SU-DHL-6 (cell line): ENCODE measurements at regions not wholly inside any gene's neighbourhood (a gene's known extent, or its start where the extent isn't known, plus 50 kb on each side); places are given as distances from the start of the nearest gene placed in this dataset.

Source experiments
- H2AFZ ChIP-seq: fragments of 200-600 bp; sonication (generic); 2 replicates; pipeline ENCODE4 v1.6.1; 2014; ENCODE audit warnings: low read depth, mild to moderate bottlenecking, moderate library complexity, mixed read lengths, antibody characterized with exemption, low read length; ENCODE audit not compliant: severe bottlenecking
- H3F3A ChIP-seq: fragments of 200-600 bp; shearing (Covaris generic); 2 replicates; pipeline ENCODE4 v1.6.0; 2016; ENCODE audit warnings: antibody characterized with exemption, mild to moderate bottlenecking; ENCODE audit not compliant: insufficient read depth
- H3K27ac ChIP-seq: fragments of 200-600 bp; sonication (generic); 2 replicates; pipeline ENCODE4 v1.5.1; 2016; ENCODE audit warnings: low read depth, mild to moderate bottlenecking, low read length, moderate library complexity, mixed read lengths
- H3K27me3 ChIP-seq: fragments of 200-600 bp; sonication (generic), shearing (Covaris generic); 2 replicates; pipeline ENCODE4 v1.6.0; 2014; ENCODE audit warnings: mild to moderate bottlenecking, low read length
- H3K36me3 ChIP-seq: fragments of 200-600 bp; sonication (generic); 2 replicates; pipeline ENCODE4 v1.6.1; 2014; ENCODE audit warnings: mild to moderate bottlenecking, low read length, mixed read lengths
- H3K4me2 ChIP-seq: fragments of 300-600, 200-600 bp; shearing (Covaris generic), sonication (generic); 2 replicates; pipeline ENCODE4 v1.6.0; 2014; ENCODE audit warnings: low read length, low read depth, mild to moderate bottlenecking; ENCODE audit not compliant: poor library complexity, severe bottlenecking
- H3K4me3 ChIP-seq: fragments of 200-600 bp; sonication (generic); 2 replicates; pipeline ENCODE4 v1.5.1; 2014; ENCODE audit warnings: antibody characterized with exemption, low read length, mild to moderate bottlenecking, mixed read lengths; ENCODE audit not compliant: insufficient read depth, poor library complexity, severe bottlenecking
- H3K79me2 ChIP-seq: fragments of 200-600 bp; sonication (generic); 2 replicates; pipeline ENCODE4 v1.6.1; 2014; ENCODE audit warnings: mild to moderate bottlenecking, low read length, moderate library complexity; ENCODE audit not compliant: insufficient read depth
- H3K9ac ChIP-seq: fragments of 200-600 bp; sonication (generic); 2 replicates; pipeline ENCODE4 v1.7.0; 2014; ENCODE audit warnings: mild to moderate bottlenecking, low read length
- H3K9me2 ChIP-seq: fragments of 200-600 bp; sonication (generic); replicated peaks from 2 replicates; pipeline ENCODE4 v1.6.1; 2014; ENCODE audit warnings: low read length; ENCODE audit not compliant: insufficient read depth
- H3K9me3 ChIP-seq: fragments of 200-600 bp; sonication (generic); 2 replicates; pipeline ENCODE4 v1.6.1; 2014; ENCODE audit warnings: low read length, mixed read lengths; ENCODE audit not compliant: insufficient read depth
- H4K20me1 ChIP-seq: fragments of 200-600 bp; sonication (generic); 2 replicates; pipeline ENCODE4 v1.6.1; 2014; ENCODE audit warnings: low read depth, mild to moderate bottlenecking, antibody characterized with exemption, low read length, moderate library complexity, mixed read lengths
- EZH2phosphoT487 ChIP-seq: fragments of 200-600 bp; sonication (generic), shearing (Covaris generic); conservative IDR thresholded peaks from 2 replicates; pipeline ENCODE4 v1.6.1; 2018; ENCODE audit warnings: mild to moderate bottlenecking, antibody characterized with exemption, low read length, moderate library complexity, mixed read lengths
- TF ChIP-seq, protein P1 (sequence below): fragments of 200-600 bp; sonication (generic); IDR thresholded peaks from one replicate; pipeline ENCODE4 v1.5.1; 2017; ENCODE audit warnings: antibody characterized with exemption, mild to moderate bottlenecking, low read length, moderate library complexity; ENCODE audit not compliant: insufficient read depth, poor library complexity, severe bottlenecking

DNA sequence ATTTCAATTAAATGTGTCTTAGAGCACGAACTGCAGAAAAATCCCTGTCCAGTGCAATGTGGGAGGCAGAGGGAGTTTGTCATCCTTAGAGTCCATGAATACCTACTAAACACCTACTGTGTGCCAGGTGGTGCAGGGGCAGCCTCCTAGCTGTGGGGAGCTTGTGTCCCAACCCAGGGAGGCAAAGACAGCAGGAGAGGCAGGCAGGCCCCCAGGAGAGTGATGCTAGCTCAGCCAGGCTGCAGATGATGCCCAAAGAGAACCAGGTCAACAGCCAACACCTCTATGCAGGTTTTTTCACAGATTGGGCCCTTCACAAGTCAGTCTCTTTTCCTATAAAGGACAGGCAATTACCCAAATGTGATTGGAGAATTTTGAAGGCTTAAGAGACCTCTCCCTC is 108.2 kb upstream of the UQCRFS1 start:
- Histone ChIP-seq H3K79me2 (no peaks in the 10 kb centered on the region), H2AFZ (no peak overlapping the region), H3F3A (no peaks in the 10 kb centered on the region), H3K4me2 (no peak overlapping the region), H3K36me3 (no peaks in the 10 kb centered on the region), H3K4me3 (no peak overlapping the region), H4K20me1 (no peaks in the 10 kb centered on the region), H3K9me2 (no peaks in the 10 kb centered on the region), H3K27ac (no peak overlapping the region), H3K27me3 (no peaks in the 10 kb centered on the region), H3K9ac (no peak overlapping the region), H3K9me3 (no peaks in the 10 kb centered on the region)
- no peak for TF ChIP-seq EZH2phosphoT487
- TF ChIP-seq, protein P1, sequence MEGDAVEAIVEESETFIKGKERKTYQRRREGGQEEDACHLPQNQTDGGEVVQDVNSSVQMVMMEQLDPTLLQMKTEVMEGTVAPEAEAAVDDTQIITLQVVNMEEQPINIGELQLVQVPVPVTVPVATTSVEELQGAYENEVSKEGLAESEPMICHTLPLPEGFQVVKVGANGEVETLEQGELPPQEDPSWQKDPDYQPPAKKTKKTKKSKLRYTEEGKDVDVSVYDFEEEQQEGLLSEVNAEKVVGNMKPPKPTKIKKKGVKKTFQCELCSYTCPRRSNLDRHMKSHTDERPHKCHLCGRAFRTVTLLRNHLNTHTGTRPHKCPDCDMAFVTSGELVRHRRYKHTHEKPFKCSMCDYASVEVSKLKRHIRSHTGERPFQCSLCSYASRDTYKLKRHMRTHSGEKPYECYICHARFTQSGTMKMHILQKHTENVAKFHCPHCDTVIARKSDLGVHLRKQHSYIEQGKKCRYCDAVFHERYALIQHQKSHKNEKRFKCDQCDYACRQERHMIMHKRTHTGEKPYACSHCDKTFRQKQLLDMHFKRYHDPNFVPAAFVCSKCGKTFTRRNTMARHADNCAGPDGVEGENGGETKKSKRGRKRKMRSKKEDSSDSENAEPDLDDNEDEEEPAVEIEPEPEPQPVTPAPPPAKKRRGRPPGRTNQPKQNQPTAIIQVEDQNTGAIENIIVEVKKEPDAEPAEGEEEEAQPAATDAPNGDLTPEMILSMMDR: no peak

DNA sequence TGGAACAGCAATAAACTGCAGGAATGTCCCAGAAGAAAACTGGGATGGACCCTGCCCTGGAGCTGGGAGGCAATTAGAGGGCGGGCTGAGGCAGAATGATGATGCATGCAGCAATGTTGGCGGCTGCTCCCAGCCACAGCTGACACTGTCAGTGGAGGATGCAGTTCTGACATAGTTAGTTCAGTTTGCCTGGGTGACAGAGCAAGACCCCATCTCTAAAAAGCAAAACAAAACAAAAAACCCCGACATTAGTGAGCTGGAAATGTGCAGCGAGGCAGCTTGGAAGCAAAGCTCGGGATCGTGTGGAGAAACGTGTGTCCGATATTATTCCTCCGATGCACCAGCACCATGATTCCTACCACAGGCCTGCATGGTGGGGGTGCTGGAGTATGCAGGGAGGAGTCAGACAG is 110.1 kb upstream of the UQCRFS1 start:
- no peak overlapping the region for H2AFZ ChIP-seq
- no peak overlapping the region for H3K27ac ChIP-seq
- H3K27me3 ChIP-seq: no peaks in the 10 kb centered on the region
- H3K9me3 ChIP-seq: no peaks in the 10 kb centered on the region; the same call in 1 of the 2 replicates
- no peaks in the 10 kb centered on the region for H3K36me3 ChIP-seq
- no peak overlapping the region for H3K4me2 ChIP-seq
- TF ChIP-seq, protein P1: no peak
- no peak for TF ChIP-seq EZH2phosphoT487
- no peak overlapping the region for H3K9ac ChIP-seq
- H3K79me2 ChIP-seq: no peaks in the 10 kb centered on the region
- no peaks in the 10 kb centered on the region for H3F3A ChIP-seq
- no peaks in the 10 kb centered on the region for H3K9me2 ChIP-seq
- H3K4me3 ChIP-seq: no peak overlapping the region
- no peaks in the 10 kb centered on the region for H4K20me1 ChIP-seq

DNA sequence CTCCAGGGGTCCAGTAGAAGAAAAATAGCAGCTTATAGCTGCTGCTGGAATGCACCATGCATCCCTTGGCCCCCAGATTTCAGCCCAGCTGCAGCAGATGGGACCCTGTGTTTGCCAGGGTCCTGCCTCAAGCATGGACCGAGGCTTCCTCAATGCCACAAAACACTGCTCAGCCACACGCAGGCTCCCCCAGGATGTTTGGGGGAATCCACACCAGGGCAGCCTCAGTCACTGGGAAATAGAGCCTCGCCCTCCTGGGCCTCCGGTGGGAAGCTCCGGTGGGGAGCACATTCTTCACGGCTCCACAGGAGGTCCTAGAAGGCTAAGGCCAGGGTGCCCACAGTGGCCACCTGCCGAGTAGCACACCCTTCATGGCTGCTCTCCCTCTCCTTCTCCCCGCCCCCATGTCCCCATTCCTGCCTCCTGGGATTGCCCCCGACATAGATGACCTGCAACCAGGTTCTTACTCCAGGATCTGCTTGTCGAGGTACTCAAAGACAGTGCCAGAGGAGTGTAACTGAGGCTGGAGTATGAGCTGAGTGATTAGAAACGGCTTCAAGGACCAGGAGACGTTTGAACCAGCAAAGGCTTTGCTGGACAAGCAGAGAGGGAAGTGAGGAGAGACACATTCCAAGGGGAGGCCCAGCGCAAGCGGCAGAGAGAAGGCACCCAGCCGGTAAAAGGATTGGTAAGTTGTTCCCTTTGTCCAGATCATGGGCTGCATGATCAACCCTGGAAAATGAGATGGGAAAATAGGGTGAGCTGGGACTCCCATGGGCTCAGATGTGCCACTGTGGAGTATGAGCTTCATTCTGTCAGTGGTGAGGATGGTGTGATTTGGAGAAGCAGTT is 110.7 kb upstream of the UQCRFS1 start:
- Histone ChIP-seq H3K36me3 (no peaks in the 10 kb centered on the region), H3K9ac (no peak overlapping the region)
- no peak for TF ChIP-seq EZH2phosphoT487
- TF ChIP-seq, protein P1: no peak

More for the DNA sequence above, 110.7 kb upstream of the UQCRFS1 start:
- no peak overlapping the region for H3K27ac ChIP-seq
- H2AFZ ChIP-seq: no peak overlapping the region
- no peaks in the 10 kb centered on the region for H3K9me2 ChIP-seq
- H3K9me3 ChIP-seq: no peaks in the 10 kb centered on the region; the same call in 1 of the 2 replicates
- no peaks in the 10 kb centered on the region for H3K27me3 ChIP-seq
- no peaks in the 10 kb centered on the region for H4K20me1 ChIP-seq
- H3F3A ChIP-seq: no peaks in the 10 kb centered on the region
- no peaks in the 10 kb centered on the region for H3K79me2 ChIP-seq
- no peak overlapping the region for H3K4me3 ChIP-seq
- no peak overlapping the region for H3K4me2 ChIP-seq
